Activated B cell treated with CpG ODN at 0.5 μM for 24 hours (primary cell): ENCODE measurements at regions not wholly inside any gene's neighbourhood (a gene's known extent, or its start where the extent isn't known, plus 50 kb on each side); places are given as distances from the start of the nearest gene placed in this dataset.

Source experiments
- ATAC-seq: fragments of 200-7000 bp; cut with Tn5 transposase; one replicate; pipeline ENCODE4 v1.10.0; 2021; ENCODE audit warnings: low read depth, mild to moderate bottlenecking, moderate library complexity
- CTCF ChIA-PET: fragments of 350-600 bp; sonication (Branson Sonifier 250); formaldehyde crosslinking; loops from one replicate; lab custom pipeline; 2021; ENCODE audit warnings: antibody characterized with exemption; lab: Charles Lee
- POLR2A ChIA-PET: fragments of 350-600 bp; sonication (Branson Sonifier 250); formaldehyde crosslinking; loops from one replicate; lab custom pipeline; 2021; ENCODE audit warnings: antibody characterized with exemption; lab: Charles Lee
- DNase-seq: peaks from one replicate; pipeline ENCODE4 v3.0.0; 2022
- H3K27ac Mint-ChIP-seq: one replicate; pipeline ENCODE4 v1.8.0; 2020; ENCODE audit warnings: mixed read lengths
- H3K27me3 Mint-ChIP-seq: one replicate; pipeline ENCODE4 v1.8.0; 2021; ENCODE audit warnings: mixed read lengths
- H3K36me3 Mint-ChIP-seq: one replicate; pipeline ENCODE4 v1.8.0; 2021; ENCODE audit warnings: low read depth, mixed read lengths
- H3K4me1 Mint-ChIP-seq: one replicate; pipeline ENCODE4 v1.8.0; 2021; ENCODE audit warnings: mixed read lengths
- H3K4me3 Mint-ChIP-seq: one replicate; pipeline ENCODE4 v1.8.0; 2020; ENCODE audit warnings: mild to moderate bottlenecking, mixed read lengths
- H3K9me3 Mint-ChIP-seq: one replicate; pipeline ENCODE4 v1.8.0; 2020; ENCODE audit warnings: mixed read lengths
- intact Hi-C: fragments of 100-400 bp; cut with micrococcal nuclease; formaldehyde crosslinking; loops from one replicate; pipeline ENCODE4 v1.15.1; 2024
- TF ChIP-seq, protein P1 (sequence below): fragments of 200-600 bp; IDR thresholded peaks from one replicate; pipeline ENCODE4 v1.8.0; 2022; ENCODE audit warnings: antibody characterized with exemption, mild to moderate bottlenecking

GRCh38 chr2:51535763-51536162, 503.8 kb upstream of the NRXN1 start:
- H3K4me1 Mint-ChIP-seq = no peaks in the 10 kb centered on the region
- DNase-seq = no peak
- H3K27ac Mint-ChIP-seq = no peak overlapping the region
- H3K36me3 Mint-ChIP-seq = no peaks in the 10 kb centered on the region
- intact Hi-C loops = no loop called here
- H3K9me3 Mint-ChIP-seq = peaks cover 18% of the 10 kb centered on the region
- POLR2A ChIA-PET = no interaction called here
- TF ChIP-seq, protein P1, sequence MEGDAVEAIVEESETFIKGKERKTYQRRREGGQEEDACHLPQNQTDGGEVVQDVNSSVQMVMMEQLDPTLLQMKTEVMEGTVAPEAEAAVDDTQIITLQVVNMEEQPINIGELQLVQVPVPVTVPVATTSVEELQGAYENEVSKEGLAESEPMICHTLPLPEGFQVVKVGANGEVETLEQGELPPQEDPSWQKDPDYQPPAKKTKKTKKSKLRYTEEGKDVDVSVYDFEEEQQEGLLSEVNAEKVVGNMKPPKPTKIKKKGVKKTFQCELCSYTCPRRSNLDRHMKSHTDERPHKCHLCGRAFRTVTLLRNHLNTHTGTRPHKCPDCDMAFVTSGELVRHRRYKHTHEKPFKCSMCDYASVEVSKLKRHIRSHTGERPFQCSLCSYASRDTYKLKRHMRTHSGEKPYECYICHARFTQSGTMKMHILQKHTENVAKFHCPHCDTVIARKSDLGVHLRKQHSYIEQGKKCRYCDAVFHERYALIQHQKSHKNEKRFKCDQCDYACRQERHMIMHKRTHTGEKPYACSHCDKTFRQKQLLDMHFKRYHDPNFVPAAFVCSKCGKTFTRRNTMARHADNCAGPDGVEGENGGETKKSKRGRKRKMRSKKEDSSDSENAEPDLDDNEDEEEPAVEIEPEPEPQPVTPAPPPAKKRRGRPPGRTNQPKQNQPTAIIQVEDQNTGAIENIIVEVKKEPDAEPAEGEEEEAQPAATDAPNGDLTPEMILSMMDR = no peak
- ATAC-seq = no peak
- no peaks in the 10 kb centered on the region for H3K27me3 Mint-ChIP-seq
- no peak overlapping the region for H3K4me3 Mint-ChIP-seq
- CTCF ChIA-PET = no interaction called here

DNA sequence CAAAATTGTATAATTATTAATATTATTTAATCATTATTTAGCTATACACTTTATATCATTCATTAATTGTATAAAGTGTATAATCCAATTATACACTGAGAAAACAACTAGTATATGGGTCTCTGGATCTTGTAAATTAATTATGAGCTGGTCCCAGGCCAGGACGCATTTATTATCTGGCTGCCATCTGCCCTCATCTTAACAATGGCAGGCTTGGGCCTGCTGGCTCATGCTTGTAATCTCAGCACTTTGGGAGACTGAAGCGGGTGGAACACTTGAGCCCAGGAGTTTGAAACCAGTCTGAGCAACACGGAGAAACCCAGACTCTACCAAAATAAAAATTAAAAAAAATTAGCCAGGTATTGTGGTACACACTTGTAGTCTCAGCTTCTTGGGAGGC, 502.2 kb upstream of the NRXN1 start:
- no peaks in the 10 kb centered on the region for H3K4me1 Mint-ChIP-seq
- intact Hi-C loops = no loop called here
- POLR2A ChIA-PET = no interaction called here

DNA sequence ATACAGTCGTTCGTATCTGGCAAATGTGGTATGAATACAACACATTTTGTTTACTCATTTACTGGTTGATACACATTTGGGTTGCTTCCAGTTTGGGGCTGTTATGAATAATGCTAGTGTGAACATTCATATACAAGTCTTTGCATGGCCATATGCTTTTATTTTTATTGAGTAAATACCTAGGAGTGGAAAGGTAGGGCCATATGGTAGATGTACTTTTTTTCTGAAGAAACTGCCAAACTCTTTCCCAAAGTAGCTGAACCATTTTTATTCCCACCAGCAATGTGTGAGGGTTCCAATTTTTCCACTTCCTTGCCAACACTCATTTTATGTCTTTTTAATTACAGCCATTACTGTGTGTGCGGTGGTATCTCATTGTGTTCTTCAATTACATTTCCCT, 496.2 kb upstream of the NRXN1 start:
- POLR2A ChIA-PET = no interaction called here

More for the DNA sequence above, 502.2 kb upstream of the NRXN1 start:
- H3K36me3 Mint-ChIP-seq = no peaks in the 10 kb centered on the region
- CTCF ChIA-PET = no interaction called here
- ATAC-seq (no peak), DNase-seq (no peak)
- H3K9me3 Mint-ChIP-seq = peaks cover 18% of the 10 kb centered on the region
- no peaks in the 10 kb centered on the region for H3K27me3 Mint-ChIP-seq
- H3K27ac Mint-ChIP-seq = no peak overlapping the region
- TF ChIP-seq, protein P1 = no peak
- H3K4me3 Mint-ChIP-seq = no peak overlapping the region

GRCh38 chr2:51526766-51527165, 494.8 kb upstream of the NRXN1 start:
- no peak overlapping the region for H3K4me3 Mint-ChIP-seq
- H3K36me3 Mint-ChIP-seq = no peaks in the 10 kb centered on the region
- ATAC-seq (no peak), DNase-seq (no peak)
- ChIA-PET CTCF (no interaction called here), POLR2A (no interaction called here)
- H3K9me3 Mint-ChIP-seq = peaks cover 12% of the 10 kb centered on the region
- TF ChIP-seq, protein P1 = no peak
- no peaks in the 10 kb centered on the region for H3K27me3 Mint-ChIP-seq
- H3K27ac Mint-ChIP-seq = no peak overlapping the region
- no peaks in the 10 kb centered on the region for H3K4me1 Mint-ChIP-seq
- intact Hi-C loops = no loop called here

More for the DNA sequence above, 496.2 kb upstream of the NRXN1 start:
- Mint-ChIP-seq H3K36me3 (no peaks in the 10 kb centered on the region), H3K9me3 (peaks cover 15% of the 10 kb centered on the region), H3K27me3 (no peaks in the 10 kb centered on the region), H3K27ac (no peak overlapping the region), H3K4me1 (no peaks in the 10 kb centered on the region), H3K4me3 (no peak overlapping the region)
- ATAC-seq (no peak), DNase-seq (no peak)
- intact Hi-C loops = no loop called here
- TF ChIP-seq, protein P1 = no peak
- CTCF ChIA-PET = no interaction called here

- ChIA-PET CTCF (no interaction called here), POLR2A (no interaction called here)
- H3K27ac Mint-ChIP-seq = no peak overlapping the region
- no peak overlapping the region for H3K4me3 Mint-ChIP-seq
- no peak for ATAC-seq
- intact Hi-C loops = no loop called here
- H3K27me3 Mint-ChIP-seq = no peaks in the 10 kb centered on the region
- TF ChIP-seq, protein P1 = no peak
- H3K4me1 Mint-ChIP-seq = no peaks in the 10 kb centered on the region
- no peaks in the 10 kb centered on the region for H3K36me3 Mint-ChIP-seq
- no peak for DNase-seq
- H3K9me3 Mint-ChIP-seq = peaks cover 2% of the 10 kb centered on the region
Measured at GRCh38 chr2:51516667-51517066, 484.7 kb upstream of the NRXN1 start.
